Prostate gland (tissue), 2 donors: ENCODE measurements at regions not wholly inside any gene's neighbourhood (a gene's known extent, or its start where the extent isn't known, plus 50 kb on each side); places are given as distances from the start of the nearest gene placed in this dataset.

Source experiments
- CTCF ChIP-seq, 4 experiments: fragments of 200-600 bp in 2 of 4; fragments of 450-650 bp in 2 of 4; sonication (generic) in 2 of 4; IDR thresholded peaks; 1 replicate in 3 of 4; 2 replicates in 1 of 4; pipeline ENCODE4 v1.5.1; 2016 to 2019; ENCODE audit warnings: antibody characterized with exemption in 4 of 4, mild to moderate bottlenecking in 2 of 4, moderate library complexity in 2 of 4
- POLR2A ChIP-seq: fragments of 450-650 bp; IDR thresholded peaks from one replicate; pipeline ENCODE4 v1.6.1; 2016; ENCODE audit warnings: antibody characterized with exemption, mild to moderate bottlenecking
- POLR2AphosphoS5 ChIP-seq: sonication (generic); formaldehyde crosslinking; IDR thresholded peaks from one replicate; pipeline ENCODE4 v1.6.1; 2017; ENCODE audit warnings: antibody characterized with exemption

GRCh38 chr11:87425943-87426342 is 388.2 kb downstream of the TMEM135 start:
- TF ChIP-seq POLR2A (no peak), CTCF (IDR thresholded peaks at IDR 0.05) (no peak), POLR2AphosphoS5 (no peak)
